ENCODE measurements at regions not wholly inside any gene's neighbourhood (a gene's known extent, or its start where the extent isn't known, plus 50 kb on each side); places are given as distances from the start of the nearest gene placed in this dataset.
"Not testable (repeated sequence)": the region's sequence is repeated elsewhere in the genome, so short reads cannot be mapped to it uniquely, and the experiment has no call there.

DNA sequence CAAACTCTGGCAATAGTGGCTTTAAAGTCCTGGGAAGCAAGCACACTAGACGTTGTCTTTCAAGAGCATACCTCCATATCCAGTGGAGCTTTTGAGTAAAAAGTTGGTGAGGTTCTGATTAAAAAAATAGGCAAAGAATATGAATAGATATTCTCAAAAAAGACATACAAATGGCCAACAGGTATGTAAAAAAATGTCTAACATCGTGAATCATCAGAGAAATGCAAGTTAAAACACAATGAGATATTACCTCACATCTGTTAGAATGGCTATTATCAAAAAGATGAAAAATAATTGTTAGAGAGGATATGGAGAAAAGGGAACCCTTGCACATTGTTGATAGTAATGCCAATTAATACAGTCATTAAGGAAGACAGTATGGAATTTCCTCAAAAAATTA is 407.1 kb downstream of the MDFIC start:
- H3K9ac ChIP-seq (ENCODE audit: low read length) = no peak overlapping the region
- H3K27me3 ChIP-seq (ENCODE audit: control insufficient read depth, insufficient read depth, low read length) = no peaks in the 10 kb centered on the region
- no peaks in the 10 kb centered on the region for H3K4me1 ChIP-seq (ENCODE audit: control insufficient read depth, low read depth, low read length)
- H3K27ac ChIP-seq (ENCODE audit: low read length) = no peak overlapping the region
- H3K4me3 ChIP-seq (ENCODE audit: low read length) = no peak overlapping the region
- H3K9me3 ChIP-seq (ENCODE audit: control insufficient read depth, low read depth, low read length) = no peaks in the 10 kb centered on the region
- H3K36me3 ChIP-seq (ENCODE audit: control insufficient read depth, low read depth, low read length) = no peaks in the 10 kb centered on the region

DNA sequence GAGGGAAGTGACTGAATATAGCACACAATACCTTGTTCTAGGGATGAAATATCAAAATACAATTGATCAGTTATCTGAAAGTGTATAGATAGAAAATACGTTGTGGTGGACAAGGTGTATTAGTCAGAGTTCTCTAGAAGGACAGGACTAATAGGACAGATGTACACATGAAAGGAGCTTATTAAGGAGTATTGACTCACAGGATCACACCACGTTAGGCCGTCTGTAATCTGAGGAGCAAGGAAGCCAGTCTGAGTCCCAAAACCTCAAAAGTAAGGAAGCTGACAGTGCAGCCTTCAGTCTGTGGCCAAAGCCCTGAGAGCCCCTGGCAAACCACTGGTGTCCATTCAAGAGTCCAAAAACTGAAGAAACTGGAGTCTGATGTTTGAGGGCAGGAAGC is 406.1 kb downstream of the MDFIC start:
- Histone ChIP-seq H3K9ac (ENCODE audit: low read length) (no peak overlapping the region), H3K36me3 (ENCODE audit: control insufficient read depth, low read depth, low read length) (no peaks in the 10 kb centered on the region), H3K27me3 (ENCODE audit: control insufficient read depth, insufficient read depth, low read length) (no peaks in the 10 kb centered on the region), H3K27ac (ENCODE audit: low read length) (no peak overlapping the region), H3K9me3 (ENCODE audit: control insufficient read depth, low read depth, low read length) (no peaks in the 10 kb centered on the region), H3K4me3 (ENCODE audit: low read length) (no peak overlapping the region), H3K4me1 (ENCODE audit: control insufficient read depth, low read depth, low read length) (no peaks in the 10 kb centered on the region)

DNA sequence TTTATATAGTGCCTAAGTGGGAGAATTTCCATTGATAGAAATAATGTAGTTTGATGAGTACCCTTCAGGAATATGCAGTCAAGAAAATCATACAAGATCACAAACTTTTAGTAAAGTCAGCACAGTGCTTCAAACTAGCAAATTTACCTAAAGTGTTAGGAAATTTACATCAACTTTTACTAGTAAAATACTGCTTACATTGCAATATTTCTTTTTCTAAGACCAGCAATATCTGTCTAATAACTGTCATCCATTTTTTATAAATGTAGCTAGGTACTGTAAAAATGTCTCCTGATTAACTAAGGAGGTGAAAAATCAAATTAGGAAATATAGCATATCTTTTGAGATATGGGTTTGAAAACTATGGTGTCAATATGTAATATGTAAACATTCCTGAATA is 405.4 kb downstream of the MDFIC start:
- no peak overlapping the region for H3K27ac ChIP-seq (ENCODE audit: low read length)
- H3K9ac ChIP-seq (ENCODE audit: low read length) = no peak overlapping the region
- H3K27me3 ChIP-seq (ENCODE audit: control insufficient read depth, insufficient read depth, low read length) = no peaks in the 10 kb centered on the region
- no peak overlapping the region for H3K4me3 ChIP-seq (ENCODE audit: low read length)
- H3K36me3 ChIP-seq (ENCODE audit: control insufficient read depth, low read depth, low read length) = no peaks in the 10 kb centered on the region
- no peaks in the 10 kb centered on the region for H3K4me1 ChIP-seq (ENCODE audit: control insufficient read depth, low read depth, low read length)
- H3K9me3 ChIP-seq (ENCODE audit: control insufficient read depth, low read depth, low read length) = no peaks in the 10 kb centered on the region

DNA sequence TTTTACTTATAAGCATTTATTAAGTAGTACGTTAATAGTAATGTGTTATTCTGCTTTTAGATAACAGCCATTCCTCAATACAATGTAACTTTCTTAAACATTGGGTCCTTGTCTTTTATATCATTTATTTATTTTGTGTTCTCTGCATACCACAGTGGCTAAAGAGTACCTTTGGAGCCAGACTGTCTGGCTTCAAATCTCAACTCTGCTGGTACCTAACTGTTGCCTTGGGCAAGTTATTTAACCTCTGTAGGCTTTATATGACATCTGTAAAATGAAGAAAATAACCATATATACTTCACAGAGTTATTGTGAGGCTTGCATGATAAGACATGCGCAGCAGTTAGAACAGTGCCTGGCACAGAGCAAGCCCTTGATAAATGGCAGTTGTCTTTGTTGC is 397.6 kb downstream of the MDFIC start:
- no peaks in the 10 kb centered on the region for H3K27me3 ChIP-seq (ENCODE audit: control insufficient read depth, insufficient read depth, low read length)
- H3K27ac ChIP-seq (ENCODE audit: low read length) = no peak overlapping the region
- H3K9me3 ChIP-seq (ENCODE audit: control insufficient read depth, low read depth, low read length) = no peaks in the 10 kb centered on the region
- H3K9ac ChIP-seq (ENCODE audit: low read length) = no peak overlapping the region
- no peaks in the 10 kb centered on the region for H3K36me3 ChIP-seq (ENCODE audit: control insufficient read depth, low read depth, low read length)
- no peaks in the 10 kb centered on the region for H3K4me1 ChIP-seq (ENCODE audit: control insufficient read depth, low read depth, low read length)
- H3K4me3 ChIP-seq (ENCODE audit: low read length) = no peak overlapping the region

DNA sequence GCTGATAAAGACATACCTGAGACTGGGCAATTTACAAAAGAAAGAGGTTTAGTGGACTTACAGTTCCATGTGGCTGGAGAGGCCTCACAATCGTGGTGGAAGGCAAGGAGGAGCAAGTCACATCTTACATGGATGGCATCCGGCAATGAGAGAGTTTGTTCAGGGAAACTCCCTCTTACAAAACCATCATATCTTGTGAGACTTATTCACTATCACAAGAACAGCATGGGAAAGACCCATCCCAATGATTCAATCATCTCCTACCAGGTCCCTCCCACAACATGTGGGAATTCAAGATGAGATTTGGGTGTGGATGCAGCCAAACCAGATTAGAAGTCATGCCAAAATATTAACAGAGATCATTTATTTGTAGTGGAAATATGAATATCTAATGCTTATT is 388.4 kb downstream of the MDFIC start:
- H3K9ac ChIP-seq (ENCODE audit: low read length); H3K4me3 ChIP-seq (ENCODE audit: low read length); H3K36me3 ChIP-seq (ENCODE audit: control insufficient read depth, low read depth, low read length); H3K4me1 ChIP-seq (ENCODE audit: control insufficient read depth, low read depth, low read length); H3K9me3 ChIP-seq (ENCODE audit: control insufficient read depth, low read depth, low read length); H3K27me3 ChIP-seq (ENCODE audit: control insufficient read depth, insufficient read depth, low read length); H3K27ac ChIP-seq (ENCODE audit: low read length): not testable (repeated sequence)

DNA sequence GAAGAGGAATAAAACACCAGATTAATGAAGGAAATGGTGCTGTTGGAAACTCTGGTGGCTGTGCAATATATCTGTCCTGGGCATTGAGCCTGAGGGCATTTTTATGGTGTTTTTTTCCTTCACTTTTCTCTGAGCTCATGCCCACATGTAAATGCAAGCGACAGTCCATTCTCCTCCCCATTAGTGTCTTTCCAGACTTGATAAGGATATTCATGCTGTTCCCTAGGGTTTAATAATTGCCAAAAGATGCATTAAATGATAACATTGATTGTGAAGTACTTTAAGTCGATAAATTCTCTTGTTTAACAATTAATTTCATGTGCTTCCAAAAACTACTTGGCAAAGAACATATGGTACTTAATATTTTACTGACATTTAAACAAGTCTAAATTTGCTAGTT is 384.7 kb downstream of the MDFIC start:
- H3K27ac ChIP-seq (ENCODE audit: low read length) = no peak overlapping the region
- no peak overlapping the region for H3K9ac ChIP-seq (ENCODE audit: low read length)
- no peaks in the 10 kb centered on the region for H3K9me3 ChIP-seq (ENCODE audit: control insufficient read depth, low read depth, low read length)
- H3K36me3 ChIP-seq (ENCODE audit: control insufficient read depth, low read depth, low read length) = no peaks in the 10 kb centered on the region
- no peaks in the 10 kb centered on the region for H3K4me1 ChIP-seq (ENCODE audit: control insufficient read depth, low read depth, low read length)
- no peaks in the 10 kb centered on the region for H3K27me3 ChIP-seq (ENCODE audit: control insufficient read depth, insufficient read depth, low read length)
- H3K4me3 ChIP-seq (ENCODE audit: low read length) = no peak overlapping the region

DNA sequence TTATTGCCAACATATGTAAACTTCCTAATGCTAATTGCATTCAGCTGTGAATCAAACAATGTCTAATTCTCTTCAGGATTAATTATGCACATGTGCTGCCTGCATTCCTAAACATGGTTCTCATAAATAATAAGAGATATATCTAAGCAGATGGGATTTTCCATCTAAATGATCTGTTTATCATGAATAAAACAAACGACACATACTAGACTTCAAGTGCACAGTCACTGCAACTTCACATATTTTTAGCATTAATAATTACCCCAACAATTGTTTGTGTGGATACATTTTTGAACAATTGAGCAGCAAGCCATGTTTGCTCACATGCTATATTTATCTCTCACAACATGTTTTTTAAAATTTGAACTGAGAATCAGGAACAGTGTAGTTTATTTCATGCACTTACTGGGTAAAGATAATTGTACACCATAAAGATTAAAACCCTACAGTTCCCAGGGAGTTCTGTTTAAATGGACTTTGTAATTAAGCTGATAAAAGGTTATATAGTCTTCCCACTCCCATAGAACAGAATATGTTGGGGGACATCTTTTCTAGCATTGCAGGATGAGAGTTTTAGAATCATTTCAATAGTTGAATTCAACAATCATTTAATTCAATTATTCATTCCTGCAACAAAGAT is 378.5 kb downstream of the MDFIC start:
- Histone ChIP-seq H3K4me1 (ENCODE audit: control insufficient read depth, low read depth, low read length) (peaks cover 11% of the 10 kb centered on the region), H3K27me3 (ENCODE audit: control insufficient read depth, insufficient read depth, low read length) (peaks cover 23% of the 10 kb centered on the region), H3K4me3 (ENCODE audit: low read length) (no peak overlapping the region), H3K27ac (ENCODE audit: low read length) (no peak overlapping the region), H3K36me3 (ENCODE audit: control insufficient read depth, low read depth, low read length) (no peaks in the 10 kb centered on the region), H3K9me3 (ENCODE audit: control insufficient read depth, low read depth, low read length) (no peaks in the 10 kb centered on the region), H3K9ac (ENCODE audit: low read length) (no peak overlapping the region)

DNA sequence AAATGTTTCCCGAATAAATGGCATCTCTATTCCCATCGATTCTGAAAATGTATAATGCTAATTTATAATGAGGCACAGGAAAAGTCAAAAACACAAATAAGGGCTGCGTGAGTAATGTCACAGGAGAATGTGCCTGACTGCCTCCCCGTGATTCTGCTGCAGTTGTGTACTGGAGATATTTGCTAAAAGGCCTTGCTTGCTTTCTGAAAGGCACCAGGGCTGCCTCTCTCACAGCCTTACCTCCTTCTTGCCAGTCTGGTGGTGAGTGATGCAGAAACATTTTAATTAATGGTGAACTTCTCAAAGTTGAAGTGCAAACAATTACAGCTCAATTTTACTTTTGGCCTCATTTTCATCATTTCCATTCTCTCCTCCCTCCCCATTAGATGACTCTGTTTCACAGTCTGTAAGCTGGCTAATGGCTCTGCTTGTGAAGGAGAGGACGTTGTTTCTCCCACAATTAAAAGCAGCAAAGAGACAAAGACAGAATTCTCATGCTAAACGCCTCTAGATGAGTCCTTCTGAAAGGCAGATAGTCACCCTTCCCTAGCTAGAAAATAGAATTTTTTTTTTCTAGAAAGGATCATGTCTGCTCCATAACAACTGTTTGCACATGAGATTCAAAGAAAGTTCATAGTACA is 377.6 kb downstream of the MDFIC start:
- Histone ChIP-seq H3K9me3 (ENCODE audit: control insufficient read depth, low read depth, low read length) (no peaks in the 10 kb centered on the region), H3K27me3 (ENCODE audit: control insufficient read depth, insufficient read depth, low read length) (peaks cover 23% of the 10 kb centered on the region), H3K9ac (ENCODE audit: low read length) (no peak overlapping the region), H3K4me1 (ENCODE audit: control insufficient read depth, low read depth, low read length) (peaks cover 11% of the 10 kb centered on the region), H3K4me3 (ENCODE audit: low read length) (no peak overlapping the region), H3K36me3 (ENCODE audit: control insufficient read depth, low read depth, low read length) (no peaks in the 10 kb centered on the region), H3K27ac (ENCODE audit: low read length) (no peak overlapping the region)

DNA sequence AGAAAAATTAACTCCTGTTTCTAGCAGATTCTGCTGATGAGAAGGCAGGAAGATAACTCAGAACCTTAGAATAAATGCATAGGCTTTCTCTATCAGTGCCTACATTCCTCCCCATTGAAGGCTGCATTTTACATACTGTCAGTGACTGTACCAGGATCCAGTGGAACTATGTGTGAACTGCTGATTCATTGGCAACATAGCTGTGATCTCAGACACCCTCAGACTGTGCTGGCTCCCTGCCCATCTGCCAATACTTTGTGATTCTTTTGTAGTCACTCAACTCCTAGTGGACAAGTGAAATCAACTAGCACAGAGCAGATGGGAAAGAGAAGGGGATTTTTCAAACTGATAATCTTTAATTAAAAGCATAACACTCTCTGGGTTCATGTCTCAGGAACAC is 375.8 kb downstream of the MDFIC start:
- H3K36me3 ChIP-seq (ENCODE audit: control insufficient read depth, low read depth, low read length) = no peaks in the 10 kb centered on the region
- no peaks in the 10 kb centered on the region for H3K9me3 ChIP-seq (ENCODE audit: control insufficient read depth, low read depth, low read length)
- H3K27ac ChIP-seq (ENCODE audit: low read length) = no peak overlapping the region
- H3K9ac ChIP-seq (ENCODE audit: low read length) = no peak overlapping the region
- peaks cover 23% of the 10 kb centered on the region for H3K27me3 ChIP-seq (ENCODE audit: control insufficient read depth, insufficient read depth, low read length)
- peaks cover 11% of the 10 kb centered on the region for H3K4me1 ChIP-seq (ENCODE audit: control insufficient read depth, low read depth, low read length)
- no peak overlapping the region for H3K4me3 ChIP-seq (ENCODE audit: low read length)

- H3K4me3 ChIP-seq (ENCODE audit: low read length) = no peak overlapping the region
- no peaks in the 10 kb centered on the region for H3K36me3 ChIP-seq (ENCODE audit: control insufficient read depth, low read depth, low read length)
- H3K9me3 ChIP-seq (ENCODE audit: control insufficient read depth, low read depth, low read length) = no peaks in the 10 kb centered on the region
- no peaks in the 10 kb centered on the region for H3K4me1 ChIP-seq (ENCODE audit: control insufficient read depth, low read depth, low read length)
- no peak overlapping the region for H3K9ac ChIP-seq (ENCODE audit: low read length)
- H3K27me3 ChIP-seq (ENCODE audit: control insufficient read depth, insufficient read depth, low read length) = peaks cover 8% of the 10 kb centered on the region
- H3K27ac ChIP-seq (ENCODE audit: low read length) = no peak overlapping the region
Measured at GRCh38 chr7:115293628-115294240, 371.8 kb downstream of the MDFIC start.

GRCh38 chr7:115292381-115292780 is 370.5 kb downstream of the MDFIC start:
- Histone ChIP-seq H3K4me3 (ENCODE audit: low read length) (no peak overlapping the region), H3K36me3 (ENCODE audit: control insufficient read depth, low read depth, low read length) (no peaks in the 10 kb centered on the region), H3K9ac (ENCODE audit: low read length) (no peak overlapping the region), H3K9me3 (ENCODE audit: control insufficient read depth, low read depth, low read length) (no peaks in the 10 kb centered on the region), H3K27me3 (ENCODE audit: control insufficient read depth, insufficient read depth, low read length) (no peaks in the 10 kb centered on the region), H3K4me1 (ENCODE audit: control insufficient read depth, low read depth, low read length) (no peaks in the 10 kb centered on the region), H3K27ac (ENCODE audit: low read length) (no peak overlapping the region)

- H3K4me3 ChIP-seq (ENCODE audit: low read length) = no peak overlapping the region
- H3K27me3 ChIP-seq (ENCODE audit: control insufficient read depth, insufficient read depth, low read length) = no peaks in the 10 kb centered on the region
- H3K27ac ChIP-seq (ENCODE audit: low read length) = no peak overlapping the region
Measured at GRCh38 chr7:115289971-115290370, 368.1 kb downstream of the MDFIC start.

More at GRCh38 chr7:115289971-115290370, 368.1 kb downstream of the MDFIC start:
- Histone ChIP-seq H3K4me1 (ENCODE audit: control insufficient read depth, low read depth, low read length) (no peaks in the 10 kb centered on the region), H3K36me3 (ENCODE audit: control insufficient read depth, low read depth, low read length) (no peaks in the 10 kb centered on the region), H3K9ac (ENCODE audit: low read length) (no peak overlapping the region), H3K9me3 (ENCODE audit: control insufficient read depth, low read depth, low read length) (no peaks in the 10 kb centered on the region)

Measured in iPS-18a (cell line).